GM12892 (cell line): ENCODE measurements at regions not wholly inside any gene's neighbourhood (a gene's known extent, or its start where the extent isn't known, plus 50 kb on each side); places are given as distances from the start of the nearest gene placed in this dataset.

Source experiments
- POLR2A ChIP-seq: IDR thresholded peaks from 2 replicates; pipeline ENCODE4 v1.6.1; 2011; ENCODE audit warnings: low read depth, low read length, control low read depth
- POLR2AphosphoS5 ChIP-seq: IDR thresholded peaks from 2 replicates; pipeline ENCODE4 v1.6.1; 2011; ENCODE audit warnings: low read depth, low read length, control low read depth

- TF ChIP-seq POLR2A (no peak), POLR2AphosphoS5 (no peak)
Measured at GRCh38 chr2:52852006-52852405, 915.6 kb upstream of the CHAC2 start.
